RWPE2 (cell line): ENCODE measurements at regions not wholly inside any gene's neighbourhood (a gene's known extent, or its start where the extent isn't known, plus 50 kb on each side); places are given as distances from the start of the nearest gene placed in this dataset.
"Not testable (repeated sequence)": the region's sequence is repeated elsewhere in the genome, so short reads cannot be mapped to it uniquely, and the experiment has no call there.

Experiments used
- ATAC-seq: fragments of 200-7000 bp; cut with Tn5 transposase; 3 replicates; pipeline ENCODE4 v1.9.1; 2021; ENCODE audit warnings: low read depth
- DNase-seq: peaks from one replicate; pipeline ENCODE4 v3.0.0-alpha.2; 2020; ENCODE audit warnings: low spot score
- H3K27ac ChIP-seq: fragments of 450-650 bp; 2 replicates; pipeline ENCODE4 v1.5.1; 2017; ENCODE audit warnings: mild to moderate bottlenecking; ENCODE audit not compliant: poor library complexity, severe bottlenecking
- H3K27me3 ChIP-seq: fragments of 250-450 bp; sonication (Bioruptor Pico); 2 replicates; pipeline ENCODE4 v1.5.1; 2021; ENCODE audit warnings: mild to moderate bottlenecking, moderate library complexity; ENCODE audit not compliant: insufficient read depth, poor library complexity, severe bottlenecking
- H3K36me3 ChIP-seq: fragments of 250-450 bp; sonication (Bioruptor Pico); 2 replicates; pipeline ENCODE4 v1.5.1; 2020; ENCODE audit warnings: low read depth, mild to moderate bottlenecking, moderate library complexity
- H3K4me1 ChIP-seq: fragments of 250-450 bp; sonication (Bioruptor Pico); 2 replicates; pipeline ENCODE4 v1.5.1; 2021; ENCODE audit warnings: mild to moderate bottlenecking, moderate library complexity; ENCODE audit not compliant: insufficient read depth, poor library complexity, severe bottlenecking
- H3K4me3 ChIP-seq: fragments of 250-450 bp; sonication (Bioruptor Pico); 2 replicates; pipeline ENCODE4 v1.5.1; 2021; ENCODE audit warnings: mild to moderate bottlenecking, moderate library complexity; ENCODE audit not compliant: severe bottlenecking
- H3K9me3 ChIP-seq: fragments of 250-450 bp; sonication (Bioruptor Pico); 2 replicates; pipeline ENCODE4 v1.5.1; 2021; ENCODE audit warnings: mild to moderate bottlenecking, moderate library complexity; ENCODE audit not compliant: severe bottlenecking

DNA sequence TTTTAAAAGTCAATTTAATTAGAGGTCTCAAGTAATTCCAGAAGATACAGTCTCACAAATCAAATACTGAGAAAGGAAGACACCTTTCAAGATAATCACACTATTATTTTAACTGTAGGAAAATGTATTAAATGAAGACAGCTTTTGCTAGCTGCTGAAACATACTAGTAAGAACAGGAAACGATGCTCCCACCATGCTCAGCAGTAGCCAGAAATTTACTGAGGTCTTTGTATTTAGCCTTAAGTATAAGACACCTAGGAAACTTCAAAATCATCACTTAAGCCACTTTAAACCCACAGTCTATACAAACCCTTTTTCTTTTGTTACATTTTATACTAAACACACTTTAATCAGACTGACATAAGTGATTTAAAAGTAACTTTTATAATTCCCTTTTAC, 72.7 kb upstream of the NPIPB12 start:
- H3K4me3 ChIP-seq, H3K36me3 ChIP-seq, H3K27me3 ChIP-seq, H3K27ac ChIP-seq, ATAC-seq, H3K4me1 ChIP-seq, DNase-seq, H3K9me3 ChIP-seq: not testable (repeated sequence)

DNA sequence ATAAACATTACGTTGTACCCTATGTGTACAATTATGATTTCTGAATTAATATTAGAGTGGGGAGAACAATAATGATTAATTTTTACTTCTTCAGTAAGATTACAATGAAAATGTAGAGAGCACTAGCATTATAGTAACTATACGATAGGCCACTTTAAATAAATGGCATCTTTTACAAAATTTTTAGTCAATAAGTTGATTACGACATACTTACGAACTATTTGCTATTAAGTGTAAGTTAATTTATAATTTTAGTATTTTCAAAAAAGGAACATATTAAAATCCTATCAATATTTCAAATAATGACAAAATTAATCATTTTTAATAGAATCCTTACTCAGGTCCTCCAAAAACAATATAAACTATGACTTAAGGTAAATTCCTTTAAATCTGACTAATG, 75.6 kb upstream of the NPIPB12 start:
- not testable (repeated sequence) for H3K27ac ChIP-seq, H3K9me3 ChIP-seq, ATAC-seq, H3K27me3 ChIP-seq, DNase-seq, H3K36me3 ChIP-seq, H3K4me3 ChIP-seq, H3K4me1 ChIP-seq

GRCh38 chr16:29591919-29592318, 71.1 kb upstream of the SPN start:
- ATAC-seq, H3K9me3 ChIP-seq, H3K36me3 ChIP-seq, H3K4me3 ChIP-seq, H3K27ac ChIP-seq, H3K4me1 ChIP-seq, H3K27me3 ChIP-seq, DNase-seq: not testable (repeated sequence)

DNA sequence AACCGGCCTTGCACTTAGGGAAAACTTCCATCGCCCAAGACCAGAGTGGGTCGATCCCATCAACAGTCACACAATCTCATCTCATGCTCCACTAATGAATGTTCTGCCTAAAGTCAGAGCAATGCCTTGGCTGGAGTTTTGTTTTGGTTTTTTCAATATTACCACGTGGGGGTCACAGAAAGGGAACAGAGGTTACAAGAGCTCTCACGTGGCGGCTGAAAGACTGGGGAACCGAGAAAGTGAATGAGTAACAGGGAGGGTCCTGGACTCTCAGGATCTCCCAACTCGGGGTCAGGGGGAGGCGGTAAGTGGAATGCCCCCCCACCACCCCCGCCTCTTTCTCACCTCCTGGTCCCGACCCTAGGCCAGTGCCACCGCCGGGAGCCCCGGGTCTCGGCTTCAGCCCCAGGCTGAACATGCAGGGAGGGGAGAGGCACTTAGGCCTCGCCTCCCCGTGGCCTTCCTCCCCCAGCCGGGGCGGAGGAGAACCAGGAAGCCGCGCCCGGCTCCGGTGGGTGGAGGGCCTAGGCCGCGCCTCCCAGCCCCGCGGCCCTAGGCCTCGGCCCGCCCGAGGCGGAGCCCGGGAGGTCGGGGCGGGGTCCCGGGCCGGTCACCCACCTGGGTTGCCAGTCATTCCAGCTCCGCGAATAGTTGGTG, 68.7 kb upstream of the SPN start:
- not testable (repeated sequence) for H3K9me3 ChIP-seq, DNase-seq, H3K36me3 ChIP-seq, H3K4me1 ChIP-seq, H3K27me3 ChIP-seq
- H3K27ac ChIP-seq: peak overlapping the region; percentile 69
- H3K4me3 ChIP-seq: peak overlapping the region; percentile 43
- ATAC-seq: peak; percentile 72

DNA sequence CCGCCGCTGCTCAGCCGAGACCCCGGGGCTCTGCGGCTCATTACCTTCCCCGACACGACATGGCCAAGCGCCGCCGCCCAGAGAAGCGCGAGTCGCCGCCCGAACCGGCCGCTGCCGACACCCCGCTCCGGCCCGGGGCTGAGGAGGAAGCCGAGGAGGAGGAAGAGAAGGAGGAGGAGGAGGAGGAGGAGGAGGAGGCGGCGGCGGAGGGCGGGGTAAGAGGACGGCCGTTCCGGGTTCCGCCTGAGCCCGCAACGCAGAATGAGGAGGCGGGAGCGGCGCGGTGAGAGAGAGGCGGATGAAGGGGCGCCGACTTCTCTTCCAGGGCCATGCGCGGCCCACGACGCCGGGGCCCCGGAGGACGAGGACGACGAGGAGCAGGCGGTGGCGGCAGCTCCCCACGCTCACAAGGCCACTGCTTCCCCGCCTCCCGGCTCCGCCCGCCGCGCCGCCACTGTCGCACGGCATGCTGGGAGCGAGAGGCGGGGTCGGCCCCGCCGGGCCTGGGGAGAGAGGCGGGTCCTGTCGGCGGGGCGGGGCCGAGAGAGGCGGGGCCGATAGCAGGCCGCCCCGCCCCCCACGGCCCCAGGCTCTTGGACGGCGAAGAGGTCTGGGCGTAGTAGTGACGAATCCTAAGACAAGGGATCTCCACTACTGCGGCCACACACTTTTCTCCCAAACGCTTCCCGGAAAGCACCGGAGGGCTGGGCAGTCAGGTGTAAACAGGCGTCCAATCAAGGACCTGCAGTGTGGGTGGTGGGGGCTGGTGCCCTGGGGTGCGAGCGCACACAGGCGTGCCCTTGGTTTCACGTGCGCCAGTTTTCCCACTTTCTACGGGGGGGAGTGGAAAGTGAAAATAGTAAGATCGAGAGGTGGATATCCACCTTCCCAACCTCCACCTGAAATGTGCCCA, 67.9 kb upstream of the SPN start:
- not testable (repeated sequence) for H3K9me3 ChIP-seq, H3K36me3 ChIP-seq, H3K4me1 ChIP-seq, H3K27me3 ChIP-seq
- peak overlapping the region; percentile 69 for H3K27ac ChIP-seq
- ATAC-seq (peak; percentile 93), DNase-seq (peak; percentile 91)
- peak overlapping the region; percentile 43 for H3K4me3 ChIP-seq

DNA sequence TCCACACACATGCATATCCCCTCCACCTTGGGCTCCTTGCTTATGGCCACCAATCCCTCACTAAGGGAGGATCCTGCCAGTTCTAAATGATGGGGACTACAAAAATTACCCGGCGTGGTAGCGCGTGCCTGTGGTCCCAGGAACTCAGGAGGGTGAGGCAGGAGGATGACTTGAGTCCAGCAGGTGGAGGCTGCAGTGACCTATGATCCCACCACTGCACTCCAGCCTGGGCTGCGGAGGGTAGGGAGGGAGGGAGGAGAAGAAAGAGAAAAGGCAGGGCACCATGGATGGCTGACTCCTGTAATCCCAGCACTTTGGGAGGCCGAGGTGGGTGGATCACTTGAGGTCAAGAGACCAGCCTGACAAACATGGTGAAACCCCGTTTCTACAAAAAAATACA, 66.0 kb upstream of the SPN start:
- not testable (repeated sequence) for H3K4me3 ChIP-seq, H3K4me1 ChIP-seq, H3K27me3 ChIP-seq, DNase-seq, H3K27ac ChIP-seq, H3K9me3 ChIP-seq, ATAC-seq, H3K36me3 ChIP-seq

DNA sequence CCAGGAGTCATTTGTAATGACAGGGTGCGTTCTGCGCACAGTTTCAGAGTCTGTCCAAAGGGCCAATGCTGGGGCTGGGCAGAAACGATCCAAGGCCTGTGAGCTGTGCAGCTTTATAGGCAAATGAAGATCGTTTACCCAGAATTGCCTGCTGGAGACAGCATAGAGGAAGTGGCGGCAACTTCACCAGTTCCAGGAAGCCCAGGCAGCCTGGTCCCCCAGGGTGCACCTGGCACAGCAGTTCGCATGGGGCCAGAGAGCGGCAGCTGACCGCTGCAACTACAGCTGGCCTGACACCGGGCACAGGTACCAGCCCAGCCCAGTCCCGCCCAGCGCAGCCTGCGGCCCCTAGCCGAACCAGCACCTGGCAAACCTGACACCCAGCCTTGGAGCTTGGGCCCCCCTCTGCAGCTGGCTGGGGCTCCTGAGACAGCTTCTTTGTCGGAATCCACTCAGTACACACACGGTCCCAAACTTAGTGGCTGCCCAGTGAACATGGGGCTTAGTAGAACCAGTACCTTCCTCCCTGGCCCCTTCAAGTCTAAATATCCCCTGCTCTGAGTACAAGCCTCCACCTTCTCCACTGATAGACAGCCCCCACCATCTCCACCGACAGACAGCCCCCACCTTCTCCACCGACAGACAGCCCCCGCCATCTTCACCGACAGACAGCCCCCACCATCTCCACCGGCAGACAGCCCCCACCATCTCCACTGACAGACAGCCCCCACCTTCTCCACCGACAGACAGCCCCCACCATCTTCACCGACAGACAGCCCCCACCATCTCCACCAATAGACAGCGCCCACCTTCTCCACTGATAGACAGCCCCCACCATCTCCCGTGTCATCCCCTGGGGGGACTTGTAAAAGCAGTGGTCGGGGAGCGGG, 62.7 kb upstream of the SPN start:
- peaks cover 10% of the 10 kb centered on the region for H3K4me1 ChIP-seq
- H3K9me3 ChIP-seq, DNase-seq, H3K36me3 ChIP-seq, H3K27ac ChIP-seq, H3K4me3 ChIP-seq, ATAC-seq, H3K27me3 ChIP-seq: not testable (repeated sequence)

- H3K27me3 ChIP-seq, ATAC-seq, H3K4me3 ChIP-seq, H3K9me3 ChIP-seq, H3K36me3 ChIP-seq, DNase-seq, H3K27ac ChIP-seq: not testable (repeated sequence)
- peaks cover 12% of the 10 kb centered on the region for H3K4me1 ChIP-seq
Measured at GRCh38 chr16:29602247-29602625, 60.8 kb upstream of the SPN start.

GRCh38 chr16:29602683-29603088, 60.4 kb upstream of the SPN start:
- H3K27ac ChIP-seq, H3K27me3 ChIP-seq, DNase-seq, H3K4me3 ChIP-seq, ATAC-seq, H3K9me3 ChIP-seq, H3K36me3 ChIP-seq: not testable (repeated sequence)
- peaks cover 12% of the 10 kb centered on the region for H3K4me1 ChIP-seq

DNA sequence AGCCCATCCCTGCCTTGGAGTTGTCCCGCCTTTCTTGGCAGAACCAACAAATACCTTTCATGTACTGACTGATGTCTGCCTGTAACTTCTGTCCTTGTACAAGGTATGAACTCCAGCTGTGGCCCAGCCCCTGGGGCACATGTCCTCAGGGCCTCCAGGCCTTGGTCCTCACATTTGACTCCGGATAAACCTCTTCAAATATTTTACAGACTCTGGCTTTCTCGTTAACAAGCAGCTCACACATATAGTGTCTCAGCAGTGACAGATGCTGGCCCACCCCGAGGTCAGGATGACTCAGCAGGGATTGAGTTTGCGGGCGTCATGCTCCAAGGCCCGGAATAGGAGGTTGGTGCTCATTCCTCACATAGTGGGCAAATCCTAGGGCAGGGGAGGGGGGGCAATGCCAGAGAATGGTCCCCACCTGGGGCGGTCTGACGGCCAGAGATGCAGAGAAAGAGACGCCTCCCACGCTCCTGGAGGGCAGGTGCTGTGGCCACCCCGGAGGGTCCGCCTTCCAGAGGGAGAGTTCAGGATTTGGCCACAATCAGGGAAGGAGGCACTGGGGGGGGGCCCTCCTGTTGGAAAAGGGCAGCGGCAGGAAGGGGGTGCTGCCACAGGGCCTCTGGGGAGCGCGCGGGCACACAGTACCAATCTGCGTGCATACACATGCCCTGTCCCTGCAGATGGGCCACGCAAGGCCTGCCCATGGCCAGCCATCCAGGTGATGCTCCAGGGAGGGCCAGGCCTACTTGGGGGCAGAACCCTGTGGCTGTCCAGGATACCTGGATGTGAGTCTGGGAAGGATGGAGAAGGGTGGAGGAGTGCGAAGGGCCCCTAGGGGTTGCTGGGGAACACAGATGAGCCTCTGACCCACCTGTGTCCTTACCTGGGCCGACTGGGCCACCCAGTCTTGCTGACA, 58.2 kb upstream of the SPN start:
- not testable (repeated sequence) for H3K9me3 ChIP-seq, H3K36me3 ChIP-seq, DNase-seq, H3K27me3 ChIP-seq, H3K4me3 ChIP-seq
- H3K4me1 ChIP-seq: peaks cover 12% of the 10 kb centered on the region
- H3K27ac ChIP-seq: peak overlapping the region; percentile 2
- peak; percentile 83 for ATAC-seq
